Pulmonary artery endothelial cell (primary cell): ENCODE measurements at regions not wholly inside any gene's neighbourhood (a gene's known extent, or its start where the extent isn't known, plus 50 kb on each side); places are given as distances from the start of the nearest gene placed in this dataset.
A peak's percentile ranks its signal among the peaks of the same experiment; 100 is the strongest.
"Not testable (repeated sequence)": the region's sequence is repeated elsewhere in the genome, so short reads cannot be mapped to it uniquely, and the experiment has no call there.

Experiments
- DNase-seq: peaks from one replicate; pipeline ENCODE4 v3.0.0-alpha.2; 2011; ENCODE audit warnings: low read depth, low spot score

GRCh38 chr2:37569986-37570679, 101.3 kb downstream of the CDC42EP3 start:
- DNase-seq: no peak

GRCh38 chr2:37570773-37571586, 100.5 kb downstream of the CDC42EP3 start:
- no peak for DNase-seq

GRCh38 chr2:37571587-37572136, 99.8 kb downstream of the CDC42EP3 start:
- DNase-seq: no peak

GRCh38 chr2:37573451-37574388, 97.7 kb downstream of the CDC42EP3 start:
- DNase-seq: no peak

- no peak for DNase-seq
Measured at GRCh38 chr2:37575780-37576179, 95.7 kb downstream of the CDC42EP3 start.

GRCh38 chr2:37576194-37576593, 95.2 kb downstream of the CDC42EP3 start:
- not testable (repeated sequence) for DNase-seq

- DNase-seq: no peak
Measured at GRCh38 chr2:37576831-37577230, 94.6 kb downstream of the CDC42EP3 start.

GRCh38 chr2:37579192-37579713, 92.2 kb downstream of the CDC42EP3 start:
- no peak for DNase-seq

GRCh38 chr2:37579949-37580348, 91.5 kb downstream of the CDC42EP3 start:
- DNase-seq: not testable (repeated sequence)

GRCh38 chr2:37581433-37581832, 90.0 kb downstream of the CDC42EP3 start:
- DNase-seq: no peak

- no peak for DNase-seq
Measured at GRCh38 chr2:37582481-37583220, 88.8 kb downstream of the CDC42EP3 start.

GRCh38 chr2:37583402-37583801, 88.0 kb downstream of the CDC42EP3 start:
- DNase-seq: no peak

- no peak for DNase-seq
Measured at GRCh38 chr2:37583867-37584266, 87.6 kb downstream of the CDC42EP3 start.

GRCh38 chr2:37585295-37585908, 86.0 kb downstream of the CDC42EP3 start:
- DNase-seq: no peak

- DNase-seq: peak; percentile 79
Measured at GRCh38 chr2:37585982-37586621, 85.3 kb downstream of the CDC42EP3 start.

GRCh38 chr2:37586663-37587317, 84.7 kb downstream of the CDC42EP3 start:
- no peak for DNase-seq

- no peak for DNase-seq
Measured at GRCh38 chr2:37587817-37588216, 83.6 kb downstream of the CDC42EP3 start.

- no peak for DNase-seq
Measured at GRCh38 chr2:37588316-37588777, 83.1 kb downstream of the CDC42EP3 start.

- no peak for DNase-seq
Measured at GRCh38 chr2:37589298-37589697, 82.1 kb downstream of the CDC42EP3 start.
